GM12878 (cell line): ENCODE measurements at regions not wholly inside any gene's neighbourhood (a gene's known extent, or its start where the extent isn't known, plus 50 kb on each side); places are given as distances from the start of the nearest gene placed in this dataset.

Experiments used
- ATAC-seq: fragments of 200-7000 bp; cut with Tn5 transposase; 3 replicates; pipeline ENCODE4 v1.9.1; 2020; ENCODE audit warnings: mild to moderate bottlenecking, moderate library complexity
- BruUV-seq: library from RNA; stranded (reverse); fragments of 400-500 nt; replicated peaks from 2 replicates; lab custom pipeline; 2021; lab: Mats Ljungman, UMichigan
- CTCF ChIA-PET: fragments of 300-600 bp; sonication (Branson Sonifier 250); formaldehyde crosslinking; extraction: SDS; loops from one replicate; lab custom pipeline; 2021; ENCODE audit warnings: inconsistent platforms; lab: Yijun Ruan, JAX
- POLR2A ChIA-PET: fragments of 350-600 bp; formaldehyde crosslinking; extraction: SDS; loops from one replicate; lab custom pipeline; 2021; ENCODE audit warnings: inconsistent platforms; lab: Charles Lee
- RAD21 ChIA-PET: fragments of 300-600 bp; sonication (Branson Sonifier 250); formaldehyde crosslinking; loops from one replicate; lab custom pipeline; 2023; ENCODE audit warnings: antibody characterized with exemption; ENCODE audit not compliant: unreplicated experiment; lab: Charles Lee
- SMC1A ChIA-PET: fragments of 300-600 bp; sonication (Branson Sonifier 250); formaldehyde crosslinking; loops from one replicate; lab custom pipeline; 2023; ENCODE audit not compliant: unreplicated experiment, uncharacterized antibody; lab: Charles Lee
- DNase-seq: peaks from one replicate; pipeline ENCODE4 v3.0.0-alpha.2; 2011; ENCODE audit warnings: low read depth, low spot score
- FAIRE-seq: peaks from 3 replicates; lab custom pipeline; 2011; peaks lifted over from hg19 to GRCh38; lab: Jason Lieb, UNC
- H2AFZ ChIP-seq: 2 replicates; pipeline ENCODE4 v1.6.0; 2011; ENCODE audit warnings: low read depth, low read length, control low read depth; ENCODE audit not compliant: control insufficient read depth
- H3K27ac ChIP-seq: 2 replicates; pipeline ENCODE4 v1.5.1; 2011; ENCODE audit warnings: control low read depth; ENCODE audit not compliant: control insufficient read depth, insufficient read depth
- H3K27me3 ChIP-seq, 2 experiments: replicated peaks in 1 of 2; 2 replicates each; pipeline versions ENCODE4 v1.6.0 to v1.6.1; 2011; ENCODE audit warnings: low read length in 1 of 2; ENCODE audit not compliant: control insufficient read depth in 2 of 2, insufficient read depth in 2 of 2
- H3K36me3 ChIP-seq, 2 experiments: 2 replicates each; pipeline ENCODE4 v1.5.1; 2011; ENCODE audit warnings: low read length in 1 of 2; ENCODE audit not compliant: control insufficient read depth in 2 of 2, insufficient read depth in 2 of 2
- H3K4me1 ChIP-seq: 2 replicates; pipeline ENCODE4 v1.6.1; 2011; ENCODE audit warnings: mild to moderate bottlenecking, low read length, moderate library complexity, mixed read lengths; ENCODE audit not compliant: control insufficient read depth, insufficient read depth
- H3K4me2 ChIP-seq: 2 replicates; pipeline ENCODE4 v1.6.0; 2011; ENCODE audit warnings: control low read depth; ENCODE audit not compliant: control insufficient read depth, insufficient read depth
- H3K4me3 ChIP-seq: fragments of 200-600 bp; sonication (generic); 2 replicates; pipeline ENCODE4 v1.5.1; 2016
- H3K79me2 ChIP-seq: 2 replicates; pipeline ENCODE4 v1.6.0; 2011; ENCODE audit warnings: low read length; ENCODE audit not compliant: control insufficient read depth, insufficient read depth
- H3K9ac ChIP-seq: 2 replicates; pipeline ENCODE4 v1.8.0; 2011; ENCODE audit warnings: low read length, control low read depth, mixed read lengths; ENCODE audit not compliant: control insufficient read depth, insufficient read depth
- H3K9me3 ChIP-seq: replicated peaks from 3 replicates; pipeline ENCODE4 v1.5.1; 2011; ENCODE audit warnings: mild to moderate bottlenecking, low read length; ENCODE audit not compliant: control insufficient read depth, insufficient read depth
- H4K20me1 ChIP-seq: 2 replicates; pipeline ENCODE4 v1.6.0; 2011; ENCODE audit not compliant: control insufficient read depth, insufficient read depth
- HDAC6 ChIP-seq: fragments of 200-600 bp; sonication (generic); IDR thresholded peaks from one replicate; pipeline ENCODE4 v1.8.0; 2017; ENCODE audit warnings: antibody characterized with exemption; ENCODE audit not compliant: unreplicated experiment
- NR2C1 ChIP-seq: fragments of 450-650 bp; IDR thresholded peaks from 2 replicates; pipeline ENCODE4 v1.6.1; 2017; ENCODE audit warnings: antibody characterized with exemption, mild to moderate bottlenecking, moderate library complexity
- POLR2AphosphoS5 ChIP-seq: IDR thresholded peaks from 2 replicates; pipeline ENCODE4 v1.6.1; 2011; ENCODE audit warnings: mild to moderate bottlenecking, low read length, inconsistent platforms
- SIX5 ChIP-seq: IDR thresholded peaks from 2 replicates; pipeline ENCODE4 v1.6.1; 2011; ENCODE audit warnings: mild to moderate bottlenecking, low read depth, low read length, moderate library complexity; ENCODE audit not compliant: severe bottlenecking
- SREBF2 ChIP-seq: IDR thresholded peaks from 2 replicates; pipeline ENCODE4 v1.6.1; 2012; ENCODE audit warnings: mild to moderate bottlenecking, low read length
- SRF ChIP-seq, 2 experiments: IDR thresholded peaks; 2 replicates each; pipeline ENCODE4 v1.6.1; 2011; ENCODE audit warnings: low read depth in 2 of 2, low read length in 2 of 2, mild to moderate bottlenecking in 1 of 2, moderate library complexity in 1 of 2
- WGBS: methylation state at CpG from one replicate; pipeline ENCODE4 v1.1.6; 2016; ENCODE audit warnings: low lambda C conversion rate; ENCODE audit not compliant: insufficient replicate concordance, insufficient coverage; ENCODE audit errors: missing lambda C conversion rate; 5-methylcytosine and 5-hydroxymethylcytosine counted together
- in situ Hi-C: fragments of 300-500 bp; cut with MboI; formaldehyde crosslinking; loops from 9 replicates; pipeline ENCODE4 v1.14.3; 2018; ENCODE audit warnings: mixed read lengths
- intact Hi-C: fragments of 100-400 bp; cut with micrococcal nuclease; formaldehyde crosslinking; loops from one replicate; pipeline ENCODE4 v1.14.2; 2022; ENCODE audit not compliant: unreplicated experiment
- TF ChIP-seq, protein P1 (sequence below): fragments of 450-650 bp; conservative IDR thresholded peaks from 2 replicates; pipeline ENCODE4 v1.6.1; 2017; ENCODE audit warnings: mild to moderate bottlenecking, moderate library complexity

DNA sequence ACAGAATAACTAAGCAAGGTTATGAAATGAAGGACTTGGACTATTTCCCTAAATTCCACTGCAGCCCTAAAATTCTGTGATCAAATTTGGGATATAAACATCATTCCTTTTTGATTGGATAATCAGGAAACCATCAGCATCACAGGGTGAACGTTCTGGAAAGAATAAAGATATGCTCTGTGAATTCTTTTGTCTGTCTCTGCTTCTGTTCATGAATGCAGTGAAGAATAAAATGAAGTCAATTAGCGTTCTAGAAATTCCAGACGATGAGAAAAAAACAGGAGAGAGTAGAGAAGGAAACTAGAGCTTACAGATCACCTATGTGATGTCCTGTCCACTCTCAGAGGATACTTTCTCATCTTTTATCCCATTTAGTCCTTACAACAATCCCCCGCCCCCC, 295.1 kb upstream of the SOX9 start:
- no peak for FAIRE-seq
- no peak for DNase-seq
- no peaks in the 10 kb centered on the region for H4K20me1 ChIP-seq
- ATAC-seq: no peak
- no TSS peak for BruUV-seq
- H3K9me3 ChIP-seq: no peaks in the 10 kb centered on the region
- no peak overlapping the region for H2AFZ ChIP-seq
- H3K4me1 ChIP-seq: no peaks in the 10 kb centered on the region
- in situ Hi-C loops: no loop called here
- no peak overlapping the region for H3K4me2 ChIP-seq
- H3K27ac ChIP-seq: no peak overlapping the region
- RAD21 ChIA-PET: no interaction called here
- no peak overlapping the region for H3K4me3 ChIP-seq
- no peaks in the 10 kb centered on the region for H3K79me2 ChIP-seq
- no peak for TF ChIP-seq POLR2AphosphoS5
- no peak for TF ChIP-seq SIX5
- no peak for TF ChIP-seq SRF (IDR thresholded peaks at IDR 0.05; ENCODE audit: low read depth in 2 of 2, low read length in 2 of 2)
- TF ChIP-seq, protein P1, sequence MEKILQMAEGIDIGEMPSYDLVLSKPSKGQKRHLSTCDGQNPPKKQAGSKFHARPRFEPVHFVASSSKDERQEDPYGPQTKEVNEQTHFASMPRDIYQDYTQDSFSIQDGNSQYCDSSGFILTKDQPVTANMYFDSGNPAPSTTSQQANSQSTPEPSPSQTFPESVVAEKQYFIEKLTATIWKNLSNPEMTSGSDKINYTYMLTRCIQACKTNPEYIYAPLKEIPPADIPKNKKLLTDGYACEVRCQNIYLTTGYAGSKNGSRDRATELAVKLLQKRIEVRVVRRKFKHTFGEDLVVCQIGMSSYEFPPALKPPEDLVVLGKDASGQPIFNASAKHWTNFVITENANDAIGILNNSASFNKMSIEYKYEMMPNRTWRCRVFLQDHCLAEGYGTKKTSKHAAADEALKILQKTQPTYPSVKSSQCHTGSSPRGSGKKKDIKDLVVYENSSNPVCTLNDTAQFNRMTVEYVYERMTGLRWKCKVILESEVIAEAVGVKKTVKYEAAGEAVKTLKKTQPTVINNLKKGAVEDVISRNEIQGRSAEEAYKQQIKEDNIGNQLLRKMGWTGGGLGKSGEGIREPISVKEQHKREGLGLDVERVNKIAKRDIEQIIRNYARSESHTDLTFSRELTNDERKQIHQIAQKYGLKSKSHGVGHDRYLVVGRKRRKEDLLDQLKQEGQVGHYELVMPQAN: no peak
- no peak for TF ChIP-seq HDAC6
- no peak for TF ChIP-seq SREBF2
- TF ChIP-seq NR2C1: no peak
- H3K27me3 ChIP-seq: no peaks in the 10 kb centered on the region
- SMC1A ChIA-PET: no interaction called here
- WGBS: 19% methylated on average over 4 of the region's 4 CpGs
- intact Hi-C loops: no loop called here
- CTCF ChIA-PET: no interaction called here
- no peaks in the 10 kb centered on the region for H3K36me3 ChIP-seq
- H3K9ac ChIP-seq: no peak overlapping the region
- POLR2A ChIA-PET: no interaction called here
